SK-N-SH (cell line): ENCODE measurements at regions not wholly inside any gene's neighbourhood (a gene's known extent, or its start where the extent isn't known, plus 50 kb on each side); places are given as distances from the start of the nearest gene placed in this dataset.

Experiments
- CTCF ChIA-PET: fragments of 300-600, 350-600 bp; formaldehyde crosslinking; extraction: SDS; loops from one replicate; lab custom pipeline; 2021; lab: Yijun Ruan, JAX
- POLR2A ChIA-PET: fragments of 350-600 bp; sonication (Branson Sonifier 250); formaldehyde crosslinking; extraction: SDS; loops from one replicate; lab custom pipeline; 2020; ENCODE audit warnings: antibody characterized with exemption, inconsistent platforms; lab: Yijun Ruan, JAX
- DNase-seq: peaks from one replicate; pipeline ENCODE4 v3.0.0; 2012
- H2AFZ ChIP-seq: fragments of 200-600 bp; sonication (generic); 2 replicates; pipeline ENCODE4 v1.8.1; 2016; ENCODE audit warnings: antibody characterized with exemption, mild to moderate bottlenecking, low read depth
- H3F3A ChIP-seq: fragments of 200-600 bp; sonication (generic); replicated peaks from 2 replicates; pipeline ENCODE3; 2016; ENCODE audit warnings: antibody characterized with exemption, mild to moderate bottlenecking; ENCODE audit not compliant: insufficient read depth
- H3K27ac ChIP-seq, 2 experiments: fragments of 200-500 bp in 1 of 2; fragments of 200-600 bp in 1 of 2; sonication (Bioruptor generic) in 1 of 2; sonication (generic), shearing (Covaris generic) in 1 of 2; 2 replicates each; pipeline versions ENCODE4 v1.5.1 to v1.6.1; 2014 to 2016; ENCODE audit warnings: low read depth in 2 of 2, inconsistent platforms in 1 of 2, low read length in 1 of 2, mild to moderate bottlenecking in 1 of 2, mixed read lengths in 1 of 2
- H3K27me3 ChIP-seq: fragments of 200-600 bp; sonication (generic), shearing (Covaris generic); 2 replicates; pipeline ENCODE4 v1.6.1; 2016; ENCODE audit warnings: mixed run types; ENCODE audit not compliant: insufficient read depth
- H3K36me3 ChIP-seq, 2 experiments: fragments of 200-500 bp in 1 of 2; fragments of 200-600 bp in 1 of 2; sonication (Bioruptor generic) in 1 of 2; sonication (generic) in 1 of 2; replicated peaks in 1 of 2; 2 replicates each; pipeline versions ENCODE3 to v1.5.1; 2014 to 2016; ENCODE audit warnings: low read length in 1 of 2, mild to moderate bottlenecking in 1 of 2; ENCODE audit not compliant: insufficient read depth in 2 of 2, control insufficient read depth in 1 of 2
- H3K4me1 ChIP-seq, 2 experiments: fragments of 200-500 bp in 1 of 2; fragments of 200-600 bp in 1 of 2; sonication (Bioruptor generic) in 1 of 2; sonication (generic), shearing (Covaris generic) in 1 of 2; 2 replicates each; pipeline versions ENCODE4 v1.5.1 to v1.6.1; 2014 to 2016; ENCODE audit warnings: low read depth in 1 of 2, low read length in 1 of 2, mixed run types in 1 of 2; ENCODE audit not compliant: insufficient read depth in 2 of 2, control insufficient read depth in 1 of 2
- H3K4me2 ChIP-seq: fragments of 200-600 bp; sonication (generic), shearing (Covaris generic); 2 replicates; pipeline ENCODE4 v1.6.1; 2017; ENCODE audit warnings: mixed run types
- H3K4me3 ChIP-seq, 2 experiments: fragments of 200-500 bp in 1 of 2; fragments of 200-600 bp in 1 of 2; sonication (Bioruptor generic) in 1 of 2; sonication (generic), shearing (Covaris generic) in 1 of 2; 2 replicates each; pipeline versions ENCODE4 v1.5.1 to v1.8.1; 2014 to 2016; ENCODE audit warnings: low read depth in 2 of 2, inconsistent platforms in 1 of 2, low read length in 1 of 2, mild to moderate bottlenecking in 1 of 2, mixed read lengths in 1 of 2, moderate library complexity in 1 of 2
- H3K79me2 ChIP-seq: fragments of 200-600 bp; sonication (generic); 2 replicates; pipeline ENCODE4 v1.8.1; 2017; ENCODE audit warnings: mild to moderate bottlenecking; ENCODE audit not compliant: insufficient read depth
- H3K9ac ChIP-seq: fragments of 200-600 bp; sonication (generic); 2 replicates; pipeline ENCODE4 v1.6.1; 2017; ENCODE audit warnings: mixed run types
- H3K9me2 ChIP-seq: fragments of 200-600 bp; sonication (generic); 2 replicates; pipeline ENCODE4 v1.6.1; 2017; ENCODE audit warnings: mixed run types
- H3K9me3 ChIP-seq: fragments of 200-600 bp; sonication (generic); 2 replicates; pipeline ENCODE4 v1.6.1; 2017; ENCODE audit warnings: mixed run types, mild to moderate bottlenecking, moderate library complexity
- H4K20me1 ChIP-seq: fragments of 200-600 bp; sonication (generic); 2 replicates; pipeline ENCODE4 v1.6.1; 2017; ENCODE audit warnings: mild to moderate bottlenecking, mixed run types; ENCODE audit not compliant: insufficient read depth
- CHD2 ChIP-seq: fragments of 150-350 bp; IDR thresholded peaks from 2 replicates; pipeline ENCODE4 v1.6.1; 2018; ENCODE audit warnings: low read length; ENCODE audit not compliant: partially characterized antibody
- EP300 ChIP-seq, 2 experiments: IDR thresholded peaks; 2 replicates each; pipeline versions ENCODE4 v1.4.0 to v1.6.1; 2012; ENCODE audit warnings: borderline replicate concordance in 1 of 2, low read depth in 1 of 2, low read length in 1 of 2
- EZH2phosphoT487 ChIP-seq: fragments of 200-600 bp; sonication (generic); IDR thresholded peaks from 2 replicates; pipeline ENCODE4 v1.6.1; 2017; ENCODE audit warnings: low read depth, mixed run types, mild to moderate bottlenecking, antibody characterized with exemption, moderate library complexity, borderline replicate concordance
- FOXJ3 ChIP-seq: sonication (generic); formaldehyde crosslinking; IDR thresholded peaks from 2 replicates; pipeline ENCODE4 v1.5.1; 2020; ENCODE audit warnings: mild to moderate bottlenecking, missing genetic modification reagents
- JUND ChIP-seq: IDR thresholded peaks from 2 replicates; pipeline ENCODE4 v1.4.0; 2012
- MEF2A ChIP-seq: IDR thresholded peaks from 2 replicates; pipeline ENCODE4 v1.4.0; 2012; ENCODE audit warnings: low read depth, borderline replicate concordance
- NRF1 ChIP-seq: IDR thresholded peaks from 2 replicates; pipeline ENCODE4 v1.6.1; 2012; ENCODE audit warnings: low read depth, mild to moderate bottlenecking, low read length
- POLR2AphosphoS5 ChIP-seq: IDR thresholded peaks from 2 replicates; pipeline ENCODE4 v1.6.1; 2012; ENCODE audit warnings: low read depth, low read length
- RAD21 ChIP-seq: IDR thresholded peaks from 2 replicates; pipeline ENCODE4 v1.6.1; 2012; ENCODE audit warnings: mild to moderate bottlenecking, low read length
- RCOR1 ChIP-seq: fragments of 150-350 bp; IDR thresholded peaks from 2 replicates; pipeline ENCODE4 v1.6.1; 2017; ENCODE audit warnings: antibody characterized with exemption, low read length
- RXRA ChIP-seq: IDR thresholded peaks from 2 replicates; pipeline ENCODE4 v1.4.0; 2012; ENCODE audit warnings: low read depth, mild to moderate bottlenecking, borderline replicate concordance
- TEAD4 ChIP-seq: IDR thresholded peaks from 2 replicates; pipeline ENCODE4 v1.4.0; 2012; ENCODE audit warnings: mild to moderate bottlenecking, borderline replicate concordance; ENCODE audit not compliant: insufficient read depth
- ZBTB33 ChIP-seq: IDR thresholded peaks from 2 replicates; pipeline ENCODE4 v1.4.0; 2012; ENCODE audit warnings: low read depth, borderline replicate concordance
- WGBS: methylation state at CpG from one replicate; pipeline ENCODE4 v1.1.6; 2017; ENCODE audit warnings: low lambda C conversion rate; 5-methylcytosine and 5-hydroxymethylcytosine counted together
- TF ChIP-seq, protein P1 (sequence below): IDR thresholded peaks from 2 replicates; pipeline ENCODE4 v1.6.1; 2012; ENCODE audit warnings: mild to moderate bottlenecking, low read depth, low read length, moderate library complexity
- TF ChIP-seq, protein P2 (sequence below): IDR thresholded peaks from 2 replicates; pipeline ENCODE4 v1.4.0; 2012; ENCODE audit warnings: low read depth, borderline replicate concordance

DNA sequence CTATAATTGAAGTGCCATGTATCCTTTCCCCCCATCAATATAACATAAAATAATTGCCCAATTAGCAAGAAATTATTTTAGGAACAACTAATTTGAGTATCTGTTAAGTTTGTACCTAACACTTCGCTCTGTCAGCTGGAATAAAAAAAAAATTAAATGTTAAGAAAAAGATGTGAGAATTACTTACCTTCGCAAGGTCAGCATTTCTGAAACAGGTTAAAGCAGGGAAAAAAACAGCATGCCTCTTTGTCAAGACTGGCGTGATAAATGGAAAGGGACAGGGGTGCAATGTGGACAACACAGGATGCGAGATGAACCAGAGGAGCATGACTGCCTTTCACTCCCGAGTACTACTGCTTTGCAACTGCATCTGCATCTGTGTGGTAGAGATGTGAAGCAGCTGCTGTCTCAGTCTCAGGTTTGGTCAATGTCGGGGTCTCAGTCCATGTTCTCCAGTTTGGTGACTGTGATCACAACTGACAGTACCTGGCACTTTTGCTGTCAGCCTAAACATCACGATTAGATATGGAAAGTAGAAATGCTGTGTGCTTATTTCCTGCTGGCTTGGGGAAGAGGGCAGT is 565.4 kb upstream of the LRRTM1 start:
- TF ChIP-seq POLR2AphosphoS5 (no peak), NRF1 (no peak), RAD21 (no peak)
- TF ChIP-seq, protein P1, sequence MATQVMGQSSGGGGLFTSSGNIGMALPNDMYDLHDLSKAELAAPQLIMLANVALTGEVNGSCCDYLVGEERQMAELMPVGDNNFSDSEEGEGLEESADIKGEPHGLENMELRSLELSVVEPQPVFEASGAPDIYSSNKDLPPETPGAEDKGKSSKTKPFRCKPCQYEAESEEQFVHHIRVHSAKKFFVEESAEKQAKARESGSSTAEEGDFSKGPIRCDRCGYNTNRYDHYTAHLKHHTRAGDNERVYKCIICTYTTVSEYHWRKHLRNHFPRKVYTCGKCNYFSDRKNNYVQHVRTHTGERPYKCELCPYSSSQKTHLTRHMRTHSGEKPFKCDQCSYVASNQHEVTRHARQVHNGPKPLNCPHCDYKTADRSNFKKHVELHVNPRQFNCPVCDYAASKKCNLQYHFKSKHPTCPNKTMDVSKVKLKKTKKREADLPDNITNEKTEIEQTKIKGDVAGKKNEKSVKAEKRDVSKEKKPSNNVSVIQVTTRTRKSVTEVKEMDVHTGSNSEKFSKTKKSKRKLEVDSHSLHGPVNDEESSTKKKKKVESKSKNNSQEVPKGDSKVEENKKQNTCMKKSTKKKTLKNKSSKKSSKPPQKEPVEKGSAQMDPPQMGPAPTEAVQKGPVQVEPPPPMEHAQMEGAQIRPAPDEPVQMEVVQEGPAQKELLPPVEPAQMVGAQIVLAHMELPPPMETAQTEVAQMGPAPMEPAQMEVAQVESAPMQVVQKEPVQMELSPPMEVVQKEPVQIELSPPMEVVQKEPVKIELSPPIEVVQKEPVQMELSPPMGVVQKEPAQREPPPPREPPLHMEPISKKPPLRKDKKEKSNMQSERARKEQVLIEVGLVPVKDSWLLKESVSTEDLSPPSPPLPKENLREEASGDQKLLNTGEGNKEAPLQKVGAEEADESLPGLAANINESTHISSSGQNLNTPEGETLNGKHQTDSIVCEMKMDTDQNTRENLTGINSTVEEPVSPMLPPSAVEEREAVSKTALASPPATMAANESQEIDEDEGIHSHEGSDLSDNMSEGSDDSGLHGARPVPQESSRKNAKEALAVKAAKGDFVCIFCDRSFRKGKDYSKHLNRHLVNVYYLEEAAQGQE: no peak
- H3K27me3 ChIP-seq: no peaks in the 10 kb centered on the region
- no peaks in the 10 kb centered on the region for H3K79me2 ChIP-seq
- no peak overlapping the region for H3K4me3 ChIP-seq
- DNase-seq: no peak
- no peaks in the 10 kb centered on the region for H3F3A ChIP-seq
- CTCF ChIA-PET: no interaction called here
- no peaks in the 10 kb centered on the region for H3K36me3 ChIP-seq
- POLR2A ChIA-PET: no interaction called here
- H3K9me3 ChIP-seq: no peaks in the 10 kb centered on the region
- no peak overlapping the region for H3K4me2 ChIP-seq
- H3K9ac ChIP-seq: no peak overlapping the region
- no peaks in the 10 kb centered on the region for H4K20me1 ChIP-seq
- no peaks in the 10 kb centered on the region for H3K4me1 ChIP-seq
- no peak overlapping the region for H3K27ac ChIP-seq
- no peak overlapping the region for H2AFZ ChIP-seq
- no peaks in the 10 kb centered on the region for H3K9me2 ChIP-seq
- WGBS: 5% methylated on average over 7 of the region's 7 CpGs

DNA sequence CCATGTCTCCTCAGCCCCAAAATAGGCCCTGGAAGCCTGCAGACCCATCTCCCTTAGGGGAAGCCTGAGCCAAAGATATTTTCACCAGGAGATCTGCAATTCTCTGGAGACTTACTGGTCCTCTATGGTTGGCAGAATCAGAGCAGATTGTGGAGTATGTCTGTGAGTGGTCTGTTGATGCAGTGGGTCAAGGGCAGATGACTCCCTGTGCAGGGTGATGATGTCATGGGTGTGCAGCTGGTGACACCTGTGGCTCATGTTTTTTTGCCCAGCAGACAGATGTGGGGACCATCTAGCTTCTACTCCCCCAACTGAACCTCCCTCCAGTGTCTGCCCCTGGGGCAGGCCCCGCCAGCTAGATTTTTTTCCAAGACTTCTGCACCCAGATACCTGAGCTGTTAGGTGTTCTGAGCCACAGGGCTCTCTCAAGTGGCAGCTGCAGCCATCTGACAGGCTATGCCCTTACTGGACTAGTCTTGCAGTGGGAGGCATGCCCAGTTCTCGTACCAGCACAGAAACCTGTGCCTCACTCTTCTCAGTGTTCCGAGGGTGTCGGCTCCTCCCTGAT is 558.7 kb upstream of the LRRTM1 start:
- Histone ChIP-seq H3K4me3 (no peak overlapping the region), H3K9me3 (no peaks in the 10 kb centered on the region), H3K9me2 (no peaks in the 10 kb centered on the region), H3K4me2 (no peak overlapping the region), H3F3A (no peaks in the 10 kb centered on the region), H3K27me3 (no peaks in the 10 kb centered on the region), H3K36me3 (no peaks in the 10 kb centered on the region), H3K79me2 (no peaks in the 10 kb centered on the region), H3K27ac (no peak overlapping the region), H3K9ac (no peak overlapping the region), H2AFZ (no peak overlapping the region), H3K4me1 (no peaks in the 10 kb centered on the region), H4K20me1 (no peaks in the 10 kb centered on the region)
- ChIA-PET CTCF (no interaction called here), POLR2A (no interaction called here)
- TF ChIP-seq EP300 (IDR thresholded peaks at IDR 0.05; ENCODE audit: borderline replicate concordance in 1 of 2, low read depth in 1 of 2, low read length in 1 of 2): no peak
- TF ChIP-seq TEAD4: no peak
- no peak for TF ChIP-seq JUND
- no peak for TF ChIP-seq ZBTB33
- TF ChIP-seq FOXJ3 (CRISPR knock-in tag): no peak
- no peak for TF ChIP-seq MEF2A
- no peak for TF ChIP-seq RXRA
- TF ChIP-seq RCOR1: no peak
- no peak for TF ChIP-seq EZH2phosphoT487
- TF ChIP-seq RAD21: no peak
- TF ChIP-seq, protein P1: no peak
- TF ChIP-seq, protein P2, sequence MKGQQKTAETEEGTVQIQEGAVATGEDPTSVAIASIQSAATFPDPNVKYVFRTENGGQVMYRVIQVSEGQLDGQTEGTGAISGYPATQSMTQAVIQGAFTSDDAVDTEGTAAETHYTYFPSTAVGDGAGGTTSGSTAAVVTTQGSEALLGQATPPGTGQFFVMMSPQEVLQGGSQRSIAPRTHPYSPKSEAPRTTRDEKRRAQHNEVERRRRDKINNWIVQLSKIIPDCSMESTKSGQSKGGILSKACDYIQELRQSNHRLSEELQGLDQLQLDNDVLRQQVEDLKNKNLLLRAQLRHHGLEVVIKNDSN: no peak
- TF ChIP-seq CHD2: no peak
- DNase-seq: no peak
- 10% methylated on average over 4 of the region's 4 CpGs for WGBS
